Esophagus muscularis mucosa (tissue), 4 donors: ENCODE measurements at regions not wholly inside any gene's neighbourhood (a gene's known extent, or its start where the extent isn't known, plus 50 kb on each side); places are given as distances from the start of the nearest gene placed in this dataset.
"Not testable (repeated sequence)": the region's sequence is repeated elsewhere in the genome, so short reads cannot be mapped to it uniquely, and the experiment has no call there.

Experiments used
- EP300 ChIP-seq: sonication (generic); formaldehyde crosslinking; IDR thresholded peaks from one replicate; pipeline ENCODE4 v1.6.1; 2017; ENCODE audit warnings: antibody characterized with exemption
- POLR2A ChIP-seq: fragments of 450-650 bp; IDR thresholded peaks from one replicate; pipeline ENCODE4 v1.6.1; 2017; ENCODE audit warnings: antibody characterized with exemption, moderate library complexity, mild to moderate bottlenecking, low read depth
- TF ChIP-seq, protein P1 (sequence below), 3 experiments: fragments of 200-600 bp in 2 of 3; fragments of 450-650 bp in 1 of 3; sonication (generic) in 2 of 3; IDR thresholded peaks; one replicate each; pipeline ENCODE4 v1.5.1; 2017 to 2019; ENCODE audit warnings: antibody characterized with exemption in 3 of 3, mild to moderate bottlenecking in 2 of 3, moderate library complexity in 1 of 3

GRCh38 chr1:189810639-189811038, 667.0 kb downstream of the BRINP3 start:
- TF ChIP-seq, protein P1, sequence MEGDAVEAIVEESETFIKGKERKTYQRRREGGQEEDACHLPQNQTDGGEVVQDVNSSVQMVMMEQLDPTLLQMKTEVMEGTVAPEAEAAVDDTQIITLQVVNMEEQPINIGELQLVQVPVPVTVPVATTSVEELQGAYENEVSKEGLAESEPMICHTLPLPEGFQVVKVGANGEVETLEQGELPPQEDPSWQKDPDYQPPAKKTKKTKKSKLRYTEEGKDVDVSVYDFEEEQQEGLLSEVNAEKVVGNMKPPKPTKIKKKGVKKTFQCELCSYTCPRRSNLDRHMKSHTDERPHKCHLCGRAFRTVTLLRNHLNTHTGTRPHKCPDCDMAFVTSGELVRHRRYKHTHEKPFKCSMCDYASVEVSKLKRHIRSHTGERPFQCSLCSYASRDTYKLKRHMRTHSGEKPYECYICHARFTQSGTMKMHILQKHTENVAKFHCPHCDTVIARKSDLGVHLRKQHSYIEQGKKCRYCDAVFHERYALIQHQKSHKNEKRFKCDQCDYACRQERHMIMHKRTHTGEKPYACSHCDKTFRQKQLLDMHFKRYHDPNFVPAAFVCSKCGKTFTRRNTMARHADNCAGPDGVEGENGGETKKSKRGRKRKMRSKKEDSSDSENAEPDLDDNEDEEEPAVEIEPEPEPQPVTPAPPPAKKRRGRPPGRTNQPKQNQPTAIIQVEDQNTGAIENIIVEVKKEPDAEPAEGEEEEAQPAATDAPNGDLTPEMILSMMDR (IDR thresholded peaks at IDR 0.05): not testable (repeated sequence)
- not testable (repeated sequence) for TF ChIP-seq POLR2A, EP300
